Skin epidermis (tissue), 12 donors: ENCODE measurements at regions not wholly inside any gene's neighbourhood (a gene's known extent, or its start where the extent isn't known, plus 50 kb on each side); places are given as distances from the start of the nearest gene placed in this dataset.

ENCODE experiments used
- H3K27ac ChIP-seq, 21 experiments: fragments of 200-600 bp; sonication (generic) in 11 of 21; one replicate each; pipeline ENCODE4 v1.5.0; 2020; ENCODE audit warnings: mild to moderate bottlenecking in 3 of 21, inconsistent platforms in 2 of 21, moderate library complexity in 2 of 21
- H3K4me3 ChIP-seq, 7 experiments: fragments of 200-600 bp; sonication (generic) in 2 of 7; one replicate each; pipeline ENCODE4 v1.5.0; 2020; ENCODE audit warnings: inconsistent platforms in 2 of 7, mild to moderate bottlenecking in 2 of 7, moderate library complexity in 1 of 7

- no peak overlapping the region for H3K4me3 ChIP-seq
- no peak overlapping the region for H3K27ac ChIP-seq
Measured at GRCh38 chr15:27627623-27628022, 471.5 kb downstream of the OCA2 start.

GRCh38 chr15:27623560-27624305 lies 475.4 kb downstream of the OCA2 start:
- Histone ChIP-seq H3K27ac (no peak overlapping the region), H3K4me3 (no peak overlapping the region)

GRCh38 chr15:27623149-27623548 lies 476.0 kb downstream of the OCA2 start:
- H3K27ac ChIP-seq, result no peak overlapping the region
- no peak overlapping the region for H3K4me3 ChIP-seq

GRCh38 chr15:27622371-27622770 lies 476.7 kb downstream of the OCA2 start:
- Histone ChIP-seq H3K4me3 (no peak overlapping the region), H3K27ac (no peak overlapping the region)

GRCh38 chr15:27619204-27619603 lies 479.9 kb downstream of the OCA2 start:
- Histone ChIP-seq H3K4me3 (no peak overlapping the region), H3K27ac (no peak overlapping the region)

- H3K4me3 ChIP-seq, result no peak overlapping the region
Measured at GRCh38 chr15:27617013-27617412, 482.1 kb downstream of the OCA2 start.

GRCh38 chr15:27608248-27608647 lies 490.9 kb downstream of the OCA2 start:
- Histone ChIP-seq H3K27ac (no peak overlapping the region), H3K4me3 (no peak overlapping the region)

More at GRCh38 chr15:27617013-27617412, 482.1 kb downstream of the OCA2 start:
- no peak overlapping the region for H3K27ac ChIP-seq

GRCh38 chr15:27601239-27601960 lies 497.7 kb downstream of the OCA2 start:
- Histone ChIP-seq H3K27ac (no peak overlapping the region), H3K4me3 (no peak overlapping the region)

- Histone ChIP-seq H3K27ac (no peak overlapping the region), H3K4me3 (no peak overlapping the region)
Measured at GRCh38 chr15:27599034-27599433, 500.1 kb downstream of the OCA2 start.

- Histone ChIP-seq H3K27ac (no peak overlapping the region), H3K4me3 (no peak overlapping the region)
Measured at GRCh38 chr15:27598251-27599009, 500.7 kb downstream of the OCA2 start.

- no peak overlapping the region for H3K4me3 ChIP-seq
- no peak overlapping the region for H3K27ac ChIP-seq
Measured at GRCh38 chr15:27595211-27595610, 503.9 kb downstream of the OCA2 start.

- Histone ChIP-seq H3K27ac (no peak overlapping the region), H3K4me3 (no peak overlapping the region)
Measured at GRCh38 chr15:27592036-27592760, 506.9 kb downstream of the OCA2 start.
